ENCODE measurements at regions not wholly inside any gene's neighbourhood (a gene's known extent, or its start where the extent isn't known, plus 50 kb on each side); places are given as distances from the start of the nearest gene placed in this dataset.

GRCh38 chr2:65599693-65600092 is 167.3 kb upstream of the SPRED2 start:
- no peaks in the 10 kb centered on the region for H3K9me3 ChIP-seq
- WGBS, 2 donors: 84 to 85% methylated on average over 6 of the region's 6 CpGs
- H3K4me1 ChIP-seq: no peaks in the 10 kb centered on the region
- intact Hi-C loops (cut with DNase I; ENCODE audit: low total_unique reads): no loop called here
- no peak overlapping the region for H3K4me3 ChIP-seq
- TF ChIP-seq POLR2A (IDR thresholded peaks at IDR 0.05): no peak
- TF ChIP-seq, protein P1, sequence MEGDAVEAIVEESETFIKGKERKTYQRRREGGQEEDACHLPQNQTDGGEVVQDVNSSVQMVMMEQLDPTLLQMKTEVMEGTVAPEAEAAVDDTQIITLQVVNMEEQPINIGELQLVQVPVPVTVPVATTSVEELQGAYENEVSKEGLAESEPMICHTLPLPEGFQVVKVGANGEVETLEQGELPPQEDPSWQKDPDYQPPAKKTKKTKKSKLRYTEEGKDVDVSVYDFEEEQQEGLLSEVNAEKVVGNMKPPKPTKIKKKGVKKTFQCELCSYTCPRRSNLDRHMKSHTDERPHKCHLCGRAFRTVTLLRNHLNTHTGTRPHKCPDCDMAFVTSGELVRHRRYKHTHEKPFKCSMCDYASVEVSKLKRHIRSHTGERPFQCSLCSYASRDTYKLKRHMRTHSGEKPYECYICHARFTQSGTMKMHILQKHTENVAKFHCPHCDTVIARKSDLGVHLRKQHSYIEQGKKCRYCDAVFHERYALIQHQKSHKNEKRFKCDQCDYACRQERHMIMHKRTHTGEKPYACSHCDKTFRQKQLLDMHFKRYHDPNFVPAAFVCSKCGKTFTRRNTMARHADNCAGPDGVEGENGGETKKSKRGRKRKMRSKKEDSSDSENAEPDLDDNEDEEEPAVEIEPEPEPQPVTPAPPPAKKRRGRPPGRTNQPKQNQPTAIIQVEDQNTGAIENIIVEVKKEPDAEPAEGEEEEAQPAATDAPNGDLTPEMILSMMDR (IDR thresholded peaks at IDR 0.05): no peak
- no peak overlapping the region for H3K27ac ChIP-seq
- H3K27me3 ChIP-seq: no peaks in the 10 kb centered on the region
- DNase-seq: no peak
- no peaks in the 10 kb centered on the region for H3K36me3 ChIP-seq (ENCODE audit: low read depth, missing control alignments)

DNA sequence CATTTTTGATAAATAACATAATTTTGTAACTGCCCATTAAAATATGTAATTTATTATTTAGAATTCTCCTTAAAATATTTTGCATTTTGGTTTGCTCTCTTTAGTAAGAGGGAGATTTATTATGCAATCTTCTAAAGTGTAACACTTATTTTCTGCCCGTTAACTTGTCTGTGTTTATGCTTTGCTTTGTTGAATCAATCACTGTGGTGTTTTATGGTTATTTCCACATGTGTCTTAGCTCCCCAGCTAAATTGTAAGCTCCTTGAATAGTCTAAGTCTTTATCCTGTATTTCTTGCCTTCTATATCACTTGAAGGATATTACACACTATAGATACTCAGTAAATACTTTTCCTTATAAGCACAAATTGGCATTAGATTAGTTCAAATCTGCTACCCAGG is 166.6 kb upstream of the SPRED2 start:
- Histone ChIP-seq H3K36me3 (ENCODE audit: low read depth, missing control alignments) (no peaks in the 10 kb centered on the region), H3K4me3 (no peak overlapping the region), H3K27me3 (no peaks in the 10 kb centered on the region), H3K4me1 (no peaks in the 10 kb centered on the region), H3K9me3 (no peaks in the 10 kb centered on the region), H3K27ac (no peak overlapping the region)
- no peak for DNase-seq
- TF ChIP-seq, protein P1 (IDR thresholded peaks at IDR 0.05): no peak
- no peak for TF ChIP-seq POLR2A (IDR thresholded peaks at IDR 0.05)
- intact Hi-C loops (cut with DNase I; ENCODE audit: low total_unique reads): no loop called here
- WGBS, 2 donors: 82 to 89% methylated on average over 1 of the region's 1 CpG

GRCh38 chr2:65598264-65598663 is 165.9 kb upstream of the SPRED2 start:
- no peaks in the 10 kb centered on the region for H3K4me1 ChIP-seq
- H3K9me3 ChIP-seq: no peaks in the 10 kb centered on the region
- H3K4me3 ChIP-seq: no peak overlapping the region
- H3K27me3 ChIP-seq: no peaks in the 10 kb centered on the region
- DNase-seq: no peak
- no peak overlapping the region for H3K27ac ChIP-seq
- no peaks in the 10 kb centered on the region for H3K36me3 ChIP-seq (ENCODE audit: low read depth, missing control alignments)
- intact Hi-C loops (cut with DNase I; ENCODE audit: low total_unique reads): no loop called here
- 85 to 87% methylated on average over 4 of the region's 4 CpGs for WGBS, 2 donors
- no peak for TF ChIP-seq POLR2A (IDR thresholded peaks at IDR 0.05)
- TF ChIP-seq, protein P1 (IDR thresholded peaks at IDR 0.05): no peak

DNA sequence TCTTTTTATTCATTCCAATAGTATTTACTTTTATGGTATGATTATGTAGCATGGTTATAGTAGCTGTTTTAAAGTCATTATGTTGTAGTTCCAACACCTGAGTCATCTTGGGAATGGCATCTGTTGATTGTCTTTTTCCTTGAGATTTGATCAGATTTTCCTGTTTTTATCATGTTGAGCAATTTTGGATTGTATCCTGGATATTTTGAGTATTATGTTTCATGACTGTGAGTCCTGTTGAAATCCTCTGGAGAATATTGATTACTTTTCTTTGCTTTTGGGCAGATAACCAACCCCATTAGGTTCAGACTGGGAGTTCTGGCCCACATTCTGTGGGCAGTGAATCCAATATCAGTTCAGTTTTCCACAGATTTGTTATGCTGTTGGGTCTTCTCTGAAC is 163.2 kb upstream of the SPRED2 start:
- no peak overlapping the region for H3K27ac ChIP-seq
- no peaks in the 10 kb centered on the region for H3K36me3 ChIP-seq (ENCODE audit: low read depth, missing control alignments)
- intact Hi-C loops (cut with DNase I; ENCODE audit: low total_unique reads): no loop called here
- H3K4me3 ChIP-seq: no peak overlapping the region
- no peak for TF ChIP-seq POLR2A (IDR thresholded peaks at IDR 0.05)
- TF ChIP-seq, protein P1 (IDR thresholded peaks at IDR 0.05): no peak
- H3K9me3 ChIP-seq: no peaks in the 10 kb centered on the region
- no peaks in the 10 kb centered on the region for H3K4me1 ChIP-seq
- no peaks in the 10 kb centered on the region for H3K27me3 ChIP-seq
- DNase-seq: no peak

DNA sequence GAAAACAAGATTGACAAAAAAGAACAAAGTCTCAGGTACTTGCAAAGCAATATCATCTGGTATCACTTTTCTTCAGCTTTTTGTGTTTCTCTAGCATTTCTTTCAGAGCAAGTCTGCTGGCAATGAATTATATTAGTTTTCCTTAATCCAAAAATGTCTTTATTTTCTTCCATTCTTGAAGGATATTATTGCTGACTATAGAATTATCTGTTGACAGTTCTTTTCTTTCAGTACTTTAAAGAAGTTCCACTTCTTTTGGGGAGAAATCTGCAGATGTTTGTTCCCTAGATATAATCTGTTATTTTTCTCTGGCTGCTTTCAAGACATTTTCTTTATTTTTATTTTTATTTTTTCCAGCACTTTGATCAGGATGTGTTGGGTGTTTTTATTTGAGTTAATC is 161.8 kb upstream of the SPRED2 start:
- Histone ChIP-seq H3K4me3 (no peak overlapping the region), H3K27ac (no peak overlapping the region), H3K36me3 (ENCODE audit: low read depth, missing control alignments) (no peaks in the 10 kb centered on the region), H3K9me3 (no peaks in the 10 kb centered on the region), H3K4me1 (no peaks in the 10 kb centered on the region), H3K27me3 (no peaks in the 10 kb centered on the region)
- intact Hi-C loops (cut with DNase I; ENCODE audit: low total_unique reads): no loop called here
- no peak for DNase-seq
- TF ChIP-seq POLR2A (IDR thresholded peaks at IDR 0.05): no peak
- TF ChIP-seq, protein P1 (IDR thresholded peaks at IDR 0.05): no peak
